MM.1S (cell line): ENCODE measurements at regions not wholly inside any gene's neighbourhood (a gene's known extent, or its start where the extent isn't known, plus 50 kb on each side); places are given as distances from the start of the nearest gene placed in this dataset.

ENCODE experiments used
- DNase-seq: peaks from one replicate; pipeline ENCODE4 v3.0.0-alpha.2; 2015
- H2AFZ ChIP-seq: fragments of 300-600 bp; sonication (generic); 2 replicates; pipeline ENCODE4 v1.6.0; 2016; ENCODE audit warnings: antibody characterized with exemption, low read length
- H3F3A ChIP-seq: fragments of 300-600 bp; sonication (generic); 2 replicates; pipeline ENCODE4 v1.6.1; 2016; ENCODE audit warnings: mild to moderate bottlenecking, antibody characterized with exemption, low read length, moderate library complexity, mixed read lengths; ENCODE audit not compliant: insufficient read depth
- H3K27ac ChIP-seq: fragments of 300-600 bp; sonication (generic); 2 replicates; pipeline ENCODE4 v1.5.1; 2016; ENCODE audit warnings: mild to moderate bottlenecking, low read length
- H3K27me3 ChIP-seq: fragments of 300-600 bp; sonication (generic); replicated peaks from 2 replicates; pipeline ENCODE4 v1.6.0; 2016; ENCODE audit warnings: low read length; ENCODE audit not compliant: insufficient read depth
- H3K36me3 ChIP-seq: fragments of 300-600 bp; sonication (generic); replicated peaks from 2 replicates; pipeline ENCODE4 v1.6.1; 2016; ENCODE audit warnings: mild to moderate bottlenecking, low read length, mixed read lengths; ENCODE audit not compliant: insufficient read depth
- H3K4me1 ChIP-seq: fragments of 300-600 bp; sonication (generic); 2 replicates; pipeline ENCODE4 v1.6.1; 2016; ENCODE audit warnings: low read length, mixed read lengths
- H3K4me2 ChIP-seq: fragments of 300-600 bp; sonication (generic); 2 replicates; pipeline ENCODE4 v1.6.0; 2016; ENCODE audit warnings: low read depth, low read length
- H3K4me3 ChIP-seq: fragments of 300-600 bp; sonication (generic); 2 replicates; pipeline ENCODE4 v1.5.1; 2016; ENCODE audit warnings: low read length, mixed read lengths
- H3K79me2 ChIP-seq: fragments of 300-600 bp; sonication (generic); 2 replicates; pipeline ENCODE4 v1.6.1; 2016; ENCODE audit warnings: mixed run types, low read length, mixed read lengths
- H3K9ac ChIP-seq: fragments of 300-600 bp; sonication (generic); 2 replicates; pipeline ENCODE4 v1.6.1; 2016; ENCODE audit warnings: low read length, mixed read lengths
- H3K9me2 ChIP-seq: fragments of 300-600 bp; sonication (generic); replicated peaks from 2 replicates; pipeline ENCODE4 v1.6.1; 2016; ENCODE audit warnings: mild to moderate bottlenecking, low read length, mixed read lengths; ENCODE audit not compliant: insufficient read depth
- H3K9me3 ChIP-seq: fragments of 300-600 bp; sonication (generic); replicated peaks from 2 replicates; pipeline ENCODE4 v1.6.1; 2016; ENCODE audit warnings: mild to moderate bottlenecking, low read length, mixed read lengths; ENCODE audit not compliant: insufficient read depth
- H4K20me1 ChIP-seq: fragments of 300-600 bp; sonication (generic); 2 replicates; pipeline ENCODE4 v1.6.1; 2016; ENCODE audit warnings: mild to moderate bottlenecking, low read length, moderate library complexity, mixed read lengths; ENCODE audit not compliant: insufficient read depth
- CTCF ChIP-seq: fragments of 300-600 bp; sonication (generic); IDR thresholded peaks from 2 replicates; pipeline ENCODE4 v1.5.1; 2016; ENCODE audit warnings: antibody characterized with exemption, low read length, mixed read lengths
- EZH2 ChIP-seq: fragments of 300-600 bp; sonication (generic); optimal IDR thresholded peaks from 2 replicates; pipeline ENCODE3; 2017; ENCODE audit warnings: low read depth, mild to moderate bottlenecking, antibody characterized with exemption, low read length, mixed read lengths
- EZH2phosphoT487 ChIP-seq: fragments of 300-600 bp; sonication (generic); IDR thresholded peaks from 2 replicates; pipeline ENCODE4 v1.6.1; 2018; ENCODE audit warnings: antibody characterized with exemption, low read length

- Histone ChIP-seq H3K9ac (no peak overlapping the region), H3K4me2 (no peak overlapping the region), H3K36me3 (no peaks in the 10 kb centered on the region), H4K20me1 (no peaks in the 10 kb centered on the region), H3K4me1 (no peaks in the 10 kb centered on the region), H3K27ac (no peak overlapping the region), H3K79me2 (no peaks in the 10 kb centered on the region), H3K4me3 (no peak overlapping the region), H3K9me3 (no peaks in the 10 kb centered on the region), H3F3A (no peaks in the 10 kb centered on the region), H3K27me3 (peaks cover 79% of the 10 kb centered on the region), H3K9me2 (no peaks in the 10 kb centered on the region), H2AFZ (no peak overlapping the region)
- TF ChIP-seq EZH2phosphoT487 (no peak), CTCF (no peak), EZH2 (no peak)
- DNase-seq, result no peak
Measured at GRCh38 chr20:58109126-58109880, 119.2 kb downstream of the ANKRD60 start.

- H3K27me3 ChIP-seq, result peaks cover 79% of the 10 kb centered on the region
- no peaks in the 10 kb centered on the region for H4K20me1 ChIP-seq
- no peak overlapping the region for H3K4me2 ChIP-seq
- H3K9me3 ChIP-seq, result no peaks in the 10 kb centered on the region
- H3K9me2 ChIP-seq, result no peaks in the 10 kb centered on the region
- no peak overlapping the region for H2AFZ ChIP-seq
- TF ChIP-seq EZH2 (no peak), EZH2phosphoT487 (no peak), CTCF (no peak)
- no peak overlapping the region for H3K27ac ChIP-seq
- H3K79me2 ChIP-seq, result no peaks in the 10 kb centered on the region
- no peak overlapping the region for H3K4me3 ChIP-seq
- no peak for DNase-seq
- H3K9ac ChIP-seq, result no peak overlapping the region
- H3F3A ChIP-seq, result no peaks in the 10 kb centered on the region
- H3K4me1 ChIP-seq, result no peaks in the 10 kb centered on the region
- H3K36me3 ChIP-seq, result no peaks in the 10 kb centered on the region
Measured at GRCh38 chr20:58107533-58107932, 120.9 kb downstream of the ANKRD60 start.

GRCh38 chr20:58106143-58106750, 122.2 kb downstream of the ANKRD60 start:
- H3F3A ChIP-seq, result no peaks in the 10 kb centered on the region
- no peaks in the 10 kb centered on the region for H3K36me3 ChIP-seq
- no peak overlapping the region for H3K27ac ChIP-seq
- H3K4me1 ChIP-seq, result no peaks in the 10 kb centered on the region
- DNase-seq, result no peak
- no peak overlapping the region for H2AFZ ChIP-seq
- no peaks in the 10 kb centered on the region for H4K20me1 ChIP-seq
- no peaks in the 10 kb centered on the region for H3K79me2 ChIP-seq
- TF ChIP-seq CTCF, result no peak
- H3K9ac ChIP-seq, result no peak overlapping the region
- no peak overlapping the region for H3K4me2 ChIP-seq
- no peaks in the 10 kb centered on the region for H3K9me3 ChIP-seq
- H3K4me3 ChIP-seq, result no peak overlapping the region
- H3K9me2 ChIP-seq, result no peaks in the 10 kb centered on the region
- peaks cover 78% of the 10 kb centered on the region for H3K27me3 ChIP-seq
